Astrocyte of the spinal cord (primary cell): ENCODE measurements at regions not wholly inside any gene's neighbourhood (a gene's known extent, or its start where the extent isn't known, plus 50 kb on each side); places are given as distances from the start of the nearest gene placed in this dataset.

Experiments used
- DNase-seq: peaks from one replicate; pipeline ENCODE4 v3.0.0; 2011; ENCODE audit warnings: low read depth, low spot score
- H3K4me3 ChIP-seq: 2 replicates; pipeline ENCODE4 v1.5.1; 2011; ENCODE audit warnings: low read depth, mild to moderate bottlenecking, low read length, moderate library complexity
- CTCF ChIP-seq: IDR thresholded peaks from 2 replicates; pipeline ENCODE4 v1.5.1; 2012; ENCODE audit warnings: low read depth, mild to moderate bottlenecking, low read length, inconsistent platforms
- in situ Hi-C: cut with HindIII; loops from 2 replicates; pipeline ENCODE4 v1.10.0; 2017; ENCODE audit warnings: low sequenced_read_pairs

- no peak for DNase-seq
- no peak for TF ChIP-seq CTCF
- in situ Hi-C loops = no loop called here
Measured at GRCh38 chr1:55347041-55347440, 131.9 kb upstream of the USP24 start.

GRCh38 chr1:55346586-55346985 is 131.4 kb upstream of the USP24 start:
- in situ Hi-C loops = no loop called here
- TF ChIP-seq CTCF = no peak
- no peak overlapping the region for H3K4me3 ChIP-seq
- no peak for DNase-seq

More at GRCh38 chr1:55347041-55347440, 131.9 kb upstream of the USP24 start:
- H3K4me3 ChIP-seq = no peak overlapping the region

- no peak for TF ChIP-seq CTCF
- H3K4me3 ChIP-seq = no peak overlapping the region
- no peak for DNase-seq
- in situ Hi-C loops = no loop called here
Measured at GRCh38 chr1:55339681-55340080, 124.5 kb upstream of the USP24 start.

GRCh38 chr1:55338448-55338820 is 123.3 kb upstream of the USP24 start:
- in situ Hi-C loops = no loop called here
- H3K4me3 ChIP-seq = no peak overlapping the region
- no peak for TF ChIP-seq CTCF
- no peak for DNase-seq

GRCh38 chr1:55337801-55338447 is 122.8 kb upstream of the USP24 start:
- in situ Hi-C loops = no loop called here
- H3K4me3 ChIP-seq = no peak overlapping the region
- peak; percentile 70 for DNase-seq
- TF ChIP-seq CTCF = peak; percentile 58

- no peak for DNase-seq
- TF ChIP-seq CTCF = no peak
- H3K4me3 ChIP-seq = no peak overlapping the region
- in situ Hi-C loops = no loop called here
Measured at GRCh38 chr1:55334797-55335196, 119.6 kb upstream of the USP24 start.
